Kidney epithelial cell (primary cell): ENCODE measurements at regions not wholly inside any gene's neighbourhood (a gene's known extent, or its start where the extent isn't known, plus 50 kb on each side); places are given as distances from the start of the nearest gene placed in this dataset.

Experiments
- DNase-seq: peaks from one replicate; pipeline ENCODE4 v3.0.0-alpha.2; 2010; ENCODE audit warnings: low read depth
- H3K27me3 ChIP-seq: 2 replicates; pipeline ENCODE4 v1.6.0; 2011; ENCODE audit warnings: low read length; ENCODE audit not compliant: control insufficient read depth, insufficient read depth
- H3K36me3 ChIP-seq: 2 replicates; pipeline ENCODE4 v1.5.1; 2011; ENCODE audit warnings: low read length; ENCODE audit not compliant: control insufficient read depth, insufficient read depth
- H3K4me3 ChIP-seq: 2 replicates; pipeline ENCODE4 v1.5.1; 2011; ENCODE audit warnings: low read depth, mild to moderate bottlenecking, control low read depth, low read length
- CTCF ChIP-seq: IDR thresholded peaks from 2 replicates; pipeline ENCODE4 v1.5.1; 2011; ENCODE audit warnings: mild to moderate bottlenecking, moderate library complexity, low read length, control low read depth, inconsistent platforms; ENCODE audit not compliant: insufficient read depth, poor library complexity, severe bottlenecking

- no peaks in the 10 kb centered on the region for H3K27me3 ChIP-seq
- H3K4me3 ChIP-seq: no peak overlapping the region
- TF ChIP-seq CTCF: no peak
- no peaks in the 10 kb centered on the region for H3K36me3 ChIP-seq
- no peak for DNase-seq
Observed at GRCh38 chr1:185534801-185535200, 199.4 kb upstream of the HMCN1 start.

GRCh38 chr1:185533596-185533995 is 200.6 kb upstream of the HMCN1 start:
- TF ChIP-seq CTCF: no peak
- Histone ChIP-seq H3K4me3 (no peak overlapping the region), H3K36me3 (no peaks in the 10 kb centered on the region), H3K27me3 (no peaks in the 10 kb centered on the region)
- DNase-seq: no peak

GRCh38 chr1:185532856-185533255 is 201.3 kb upstream of the HMCN1 start:
- H3K27me3 ChIP-seq: no peaks in the 10 kb centered on the region
- TF ChIP-seq CTCF: no peak
- no peaks in the 10 kb centered on the region for H3K36me3 ChIP-seq
- DNase-seq: no peak
- H3K4me3 ChIP-seq: no peak overlapping the region

GRCh38 chr1:185531838-185532237 is 202.4 kb upstream of the HMCN1 start:
- Histone ChIP-seq H3K4me3 (no peak overlapping the region), H3K27me3 (no peaks in the 10 kb centered on the region), H3K36me3 (no peaks in the 10 kb centered on the region)
- no peak for DNase-seq
- no peak for TF ChIP-seq CTCF

- no peak for DNase-seq
- no peak for TF ChIP-seq CTCF
- no peaks in the 10 kb centered on the region for H3K36me3 ChIP-seq
- H3K27me3 ChIP-seq: no peaks in the 10 kb centered on the region
- no peak overlapping the region for H3K4me3 ChIP-seq
Observed at GRCh38 chr1:185530215-185530614, 204.0 kb upstream of the HMCN1 start.

GRCh38 chr1:185529673-185530072 is 204.5 kb upstream of the HMCN1 start:
- H3K36me3 ChIP-seq: no peaks in the 10 kb centered on the region
- no peaks in the 10 kb centered on the region for H3K27me3 ChIP-seq
- H3K4me3 ChIP-seq: no peak overlapping the region
- TF ChIP-seq CTCF: no peak
- DNase-seq: no peak
